ENCODE measurements at regions not wholly inside any gene's neighbourhood (a gene's known extent, or its start where the extent isn't known, plus 50 kb on each side); places are given as distances from the start of the nearest gene placed in this dataset.

DNA sequence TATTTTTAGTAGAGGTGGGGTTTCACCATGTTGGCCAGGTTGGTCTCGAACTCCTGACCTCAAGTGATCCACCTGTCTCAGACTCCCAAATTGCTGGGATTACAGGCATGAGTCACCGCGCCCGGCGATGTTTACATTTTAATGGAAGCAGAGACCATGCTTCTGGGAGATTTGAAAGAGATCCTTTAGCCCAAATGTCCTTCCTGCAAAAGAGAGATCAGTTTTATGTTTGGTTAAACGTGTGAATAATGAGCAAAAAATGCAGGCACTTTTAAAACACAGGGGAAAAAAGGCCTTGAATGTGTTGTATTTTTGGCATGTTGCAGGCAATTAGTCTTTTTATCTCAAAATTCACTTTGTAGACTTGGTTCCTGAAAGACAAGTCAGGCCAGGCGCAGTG, 95.8 kb upstream of the ELOVL6 start:
- H3K4me3 ChIP-seq (ENCODE audit: low read depth, low read length): no peak overlapping the region
- in situ Hi-C loops (cut with HindIII; ENCODE audit: low sequenced_read_pairs): no loop called here
- TF ChIP-seq, protein P1, sequence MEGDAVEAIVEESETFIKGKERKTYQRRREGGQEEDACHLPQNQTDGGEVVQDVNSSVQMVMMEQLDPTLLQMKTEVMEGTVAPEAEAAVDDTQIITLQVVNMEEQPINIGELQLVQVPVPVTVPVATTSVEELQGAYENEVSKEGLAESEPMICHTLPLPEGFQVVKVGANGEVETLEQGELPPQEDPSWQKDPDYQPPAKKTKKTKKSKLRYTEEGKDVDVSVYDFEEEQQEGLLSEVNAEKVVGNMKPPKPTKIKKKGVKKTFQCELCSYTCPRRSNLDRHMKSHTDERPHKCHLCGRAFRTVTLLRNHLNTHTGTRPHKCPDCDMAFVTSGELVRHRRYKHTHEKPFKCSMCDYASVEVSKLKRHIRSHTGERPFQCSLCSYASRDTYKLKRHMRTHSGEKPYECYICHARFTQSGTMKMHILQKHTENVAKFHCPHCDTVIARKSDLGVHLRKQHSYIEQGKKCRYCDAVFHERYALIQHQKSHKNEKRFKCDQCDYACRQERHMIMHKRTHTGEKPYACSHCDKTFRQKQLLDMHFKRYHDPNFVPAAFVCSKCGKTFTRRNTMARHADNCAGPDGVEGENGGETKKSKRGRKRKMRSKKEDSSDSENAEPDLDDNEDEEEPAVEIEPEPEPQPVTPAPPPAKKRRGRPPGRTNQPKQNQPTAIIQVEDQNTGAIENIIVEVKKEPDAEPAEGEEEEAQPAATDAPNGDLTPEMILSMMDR (IDR thresholded peaks at IDR 0.05; ENCODE audit: low read depth, low read length, missing control alignments): no peak
- no peak for DNase-seq (ENCODE audit: low read depth)

DNA sequence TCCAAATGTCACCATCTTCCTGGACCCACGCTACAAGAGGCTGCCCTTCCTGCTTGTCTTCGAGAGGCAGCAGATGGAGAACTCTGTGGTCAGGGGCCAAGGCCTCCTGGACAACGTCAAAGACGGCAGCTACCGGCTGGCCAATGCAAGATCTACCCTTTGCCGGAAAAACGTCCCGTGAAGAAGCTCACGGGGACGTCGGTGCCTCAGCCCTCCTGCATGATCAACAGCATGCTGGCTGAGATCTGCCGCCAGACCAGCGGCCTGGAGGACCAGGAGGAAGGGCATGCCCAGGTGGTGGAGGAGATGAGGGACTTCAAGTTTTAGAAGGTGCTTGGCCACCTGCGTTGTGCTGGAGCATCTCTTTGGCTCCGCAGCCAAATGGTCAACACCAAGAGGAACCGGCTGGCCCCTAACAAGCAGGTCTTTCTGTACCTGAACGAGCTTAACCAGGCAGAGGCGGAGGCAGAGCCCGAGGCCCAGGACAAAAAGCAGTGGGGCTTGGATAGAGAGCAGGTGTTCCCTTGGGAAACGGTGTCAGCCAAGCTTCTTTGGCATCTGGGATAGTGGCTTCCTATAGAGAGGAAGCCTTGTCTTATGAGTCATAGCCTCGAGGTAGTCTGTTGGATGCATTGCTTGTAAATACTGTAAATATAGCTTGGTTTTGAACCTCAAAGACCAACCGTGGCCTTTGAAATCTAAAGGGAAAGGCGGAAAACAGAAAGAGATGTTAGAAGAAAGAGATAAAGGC, 94.8 kb upstream of the ELOVL6 start:
- DNase-seq (ENCODE audit: low read depth): no peak
- H3K4me3 ChIP-seq (ENCODE audit: low read depth, low read length): no peak overlapping the region
- TF ChIP-seq, protein P1 (IDR thresholded peaks at IDR 0.05; ENCODE audit: low read depth, low read length, missing control alignments): no peak
- in situ Hi-C loops (cut with HindIII; ENCODE audit: low sequenced_read_pairs): no loop called here

DNA sequence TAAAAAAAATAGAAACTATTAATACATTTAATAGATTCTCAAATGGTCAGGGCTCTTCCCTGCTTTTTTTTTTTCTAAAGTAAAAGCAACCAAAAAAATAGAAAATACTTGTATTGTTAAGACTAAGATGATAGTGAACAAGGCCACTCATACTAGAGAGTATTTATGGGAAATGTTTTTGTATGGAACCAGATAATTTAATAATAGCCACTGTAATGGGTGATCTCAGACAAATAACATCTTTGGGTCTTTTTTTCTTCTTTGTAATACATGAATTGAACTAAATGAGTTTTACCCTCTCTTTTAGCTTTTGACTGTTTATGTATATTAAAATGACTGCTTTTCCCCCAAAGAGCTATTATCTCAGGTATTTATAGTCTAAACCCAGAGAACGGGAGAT, 92.1 kb upstream of the ELOVL6 start:
- TF ChIP-seq, protein P1 (IDR thresholded peaks at IDR 0.05; ENCODE audit: low read depth, low read length, missing control alignments): no peak
- DNase-seq (ENCODE audit: low read depth): no peak
- in situ Hi-C loops (cut with HindIII; ENCODE audit: low sequenced_read_pairs): no loop called here
- no peak overlapping the region for H3K4me3 ChIP-seq (ENCODE audit: low read depth, low read length)

DNA sequence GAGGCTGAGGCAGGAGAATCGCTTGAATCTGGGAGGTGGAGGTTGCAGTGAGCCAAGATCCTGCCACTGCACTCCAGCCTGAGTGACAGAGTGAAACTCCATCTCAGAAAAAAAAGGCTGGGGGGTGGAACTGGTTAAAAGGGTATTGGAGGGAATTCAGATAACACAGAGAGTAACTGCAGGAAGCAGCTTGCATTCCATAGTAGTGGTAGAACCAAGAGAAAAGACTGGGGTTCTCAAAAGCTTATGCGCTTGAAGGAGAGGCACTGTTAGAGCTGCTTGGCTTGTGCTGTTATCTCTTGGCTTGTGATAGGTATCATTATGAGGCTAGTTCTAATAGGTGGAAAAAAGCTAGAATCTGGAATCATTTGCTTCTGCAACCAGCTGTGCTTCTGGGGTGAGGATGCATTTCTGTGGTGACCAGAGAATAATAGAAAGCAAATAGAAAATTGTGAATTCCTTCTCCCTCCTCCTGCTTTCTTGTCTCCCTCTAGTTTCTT, 91.2 kb upstream of the ELOVL6 start:
- peak; percentile 49 for DNase-seq (ENCODE audit: low read depth)
- TF ChIP-seq, protein P1 (IDR thresholded peaks at IDR 0.05; ENCODE audit: low read depth, low read length, missing control alignments): no peak
- no peak overlapping the region for H3K4me3 ChIP-seq (ENCODE audit: low read depth, low read length)
- in situ Hi-C loops (cut with HindIII; ENCODE audit: low sequenced_read_pairs): no loop called here

DNA sequence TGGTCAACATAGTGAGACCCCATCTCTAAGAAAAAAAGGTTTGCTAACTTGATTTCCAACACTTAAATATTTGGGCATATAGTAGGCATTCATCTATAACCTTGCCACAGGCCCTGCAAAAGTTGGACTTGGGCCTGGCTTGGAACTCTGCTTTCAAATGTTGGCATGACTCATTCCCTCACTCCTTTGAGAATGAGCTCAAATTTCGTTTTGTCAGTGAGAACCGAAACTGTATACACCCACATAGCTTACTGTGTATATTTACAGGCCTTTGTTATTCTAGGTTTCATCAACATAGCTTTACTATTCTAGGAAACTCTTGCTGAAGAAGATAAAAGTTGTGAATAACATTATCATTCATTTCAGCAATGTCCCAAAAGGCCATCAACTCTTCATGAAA, 88.7 kb upstream of the ELOVL6 start:
- TF ChIP-seq, protein P1 (IDR thresholded peaks at IDR 0.05; ENCODE audit: low read depth, low read length, missing control alignments): no peak
- in situ Hi-C loops (cut with HindIII; ENCODE audit: low sequenced_read_pairs): no loop called here
- peak; percentile 84 for DNase-seq (ENCODE audit: low read depth)
- H3K4me3 ChIP-seq (ENCODE audit: low read depth, low read length): no peak overlapping the region

DNA sequence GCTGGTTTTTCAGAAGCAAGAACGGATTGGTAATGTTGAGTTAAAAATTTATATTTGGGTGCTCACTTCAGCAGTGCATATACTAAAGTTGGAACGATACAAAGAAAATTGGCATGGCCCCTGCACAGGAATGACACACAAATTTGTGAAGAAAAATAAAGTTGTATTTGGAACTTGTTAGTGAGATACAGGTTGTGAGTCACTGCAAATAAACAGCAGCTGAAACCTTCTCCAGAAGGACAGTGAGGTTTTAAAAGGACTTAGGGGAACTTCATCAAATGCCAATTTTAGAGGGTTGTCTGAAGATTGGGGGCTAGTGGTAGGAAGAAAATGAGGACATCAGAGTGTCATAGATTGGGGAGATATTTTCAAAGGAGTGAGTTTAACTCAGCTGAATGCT, 79.7 kb upstream of the ELOVL6 start:
- TF ChIP-seq, protein P1 (IDR thresholded peaks at IDR 0.05; ENCODE audit: low read depth, low read length, missing control alignments): no peak
- in situ Hi-C loops (cut with HindIII; ENCODE audit: low sequenced_read_pairs): no loop called here
- DNase-seq (ENCODE audit: low read depth): no peak
- no peak overlapping the region for H3K4me3 ChIP-seq (ENCODE audit: low read depth, low read length)
